ENCODE measurements at regions not wholly inside any gene's neighbourhood (a gene's known extent, or its start where the extent isn't known, plus 50 kb on each side); places are given as distances from the start of the nearest gene placed in this dataset.

- TF ChIP-seq EZH2 (IDR thresholded peaks at IDR 0.05; ENCODE audit: borderline replicate concordance, low read length), result no peak
- H3F3A ChIP-seq (ENCODE audit: insufficient read depth, low read length), result no peaks in the 10 kb centered on the region
- no peak overlapping the region for H3K27ac ChIP-seq (ENCODE audit: low read depth, low read length, poor library complexity, severe bottlenecking)
Measured at GRCh38 chr1:55559842-55560241, 344.7 kb upstream of the USP24 start.

GRCh38 chr1:55559161-55559611, 344.0 kb upstream of the USP24 start:
- no peak overlapping the region for H3K4me3 ChIP-seq (ENCODE audit: low read depth, low read length, poor library complexity, severe bottlenecking)
- H3K4me1 ChIP-seq (ENCODE audit: insufficient read depth, low read length, severe bottlenecking), result no peaks in the 10 kb centered on the region
- no peaks in the 10 kb centered on the region for H3K36me3 ChIP-seq (ENCODE audit: insufficient read depth, low read length)
- H2AFZ ChIP-seq (ENCODE audit: low read length), result no peak overlapping the region
- no peak for TF ChIP-seq CTCF (IDR thresholded peaks at IDR 0.05; ENCODE audit: low read length)
- TF ChIP-seq EZH2 (IDR thresholded peaks at IDR 0.05; ENCODE audit: borderline replicate concordance, low read length), result no peak
- no peaks in the 10 kb centered on the region for H3K9me3 ChIP-seq (ENCODE audit: low read length)
- no peaks in the 10 kb centered on the region for H3F3A ChIP-seq (ENCODE audit: insufficient read depth, low read length)
- no peaks in the 10 kb centered on the region for H3K27me3 ChIP-seq (ENCODE audit: insufficient read depth, low read length)
- no peaks in the 10 kb centered on the region for H3K9me2 ChIP-seq (ENCODE audit: low read depth, low read length)
- no peak overlapping the region for H3K9ac ChIP-seq (ENCODE audit: low read length)
- no peaks in the 10 kb centered on the region for H4K20me1 ChIP-seq (ENCODE audit: insufficient read depth, low read length)
- H3K4me2 ChIP-seq (ENCODE audit: low read length), result no peak overlapping the region
- H3K79me2 ChIP-seq (ENCODE audit: insufficient read depth, low read length), result no peaks in the 10 kb centered on the region
- no peak overlapping the region for H3K27ac ChIP-seq (ENCODE audit: low read depth, low read length, poor library complexity, severe bottlenecking)

More at GRCh38 chr1:55559842-55560241, 344.7 kb upstream of the USP24 start:
- Histone ChIP-seq H3K27me3 (ENCODE audit: insufficient read depth, low read length) (no peaks in the 10 kb centered on the region), H3K79me2 (ENCODE audit: insufficient read depth, low read length) (no peaks in the 10 kb centered on the region), H3K9me3 (ENCODE audit: low read length) (no peaks in the 10 kb centered on the region), H3K4me2 (ENCODE audit: low read length) (no peak overlapping the region), H3K36me3 (ENCODE audit: insufficient read depth, low read length) (no peaks in the 10 kb centered on the region), H2AFZ (ENCODE audit: low read length) (no peak overlapping the region), H3K9ac (ENCODE audit: low read length) (no peak overlapping the region), H4K20me1 (ENCODE audit: insufficient read depth, low read length) (no peaks in the 10 kb centered on the region), H3K4me3 (ENCODE audit: low read depth, low read length, poor library complexity, severe bottlenecking) (no peak overlapping the region), H3K9me2 (ENCODE audit: low read depth, low read length) (no peaks in the 10 kb centered on the region), H3K4me1 (ENCODE audit: insufficient read depth, low read length, severe bottlenecking) (no peaks in the 10 kb centered on the region)

- H3K9me3 ChIP-seq (ENCODE audit: low read length), result no peaks in the 10 kb centered on the region
- no peak overlapping the region for H3K9ac ChIP-seq (ENCODE audit: low read length)
- no peaks in the 10 kb centered on the region for H3K36me3 ChIP-seq (ENCODE audit: insufficient read depth, low read length)
- H3F3A ChIP-seq (ENCODE audit: insufficient read depth, low read length), result no peaks in the 10 kb centered on the region
- no peak overlapping the region for H2AFZ ChIP-seq (ENCODE audit: low read length)
- no peaks in the 10 kb centered on the region for H3K4me1 ChIP-seq (ENCODE audit: insufficient read depth, low read length, severe bottlenecking)
- no peaks in the 10 kb centered on the region for H3K9me2 ChIP-seq (ENCODE audit: low read depth, low read length)
- H3K27me3 ChIP-seq (ENCODE audit: insufficient read depth, low read length), result no peaks in the 10 kb centered on the region
- H3K4me3 ChIP-seq (ENCODE audit: low read depth, low read length, poor library complexity, severe bottlenecking), result no peak overlapping the region
- H3K79me2 ChIP-seq (ENCODE audit: insufficient read depth, low read length), result no peaks in the 10 kb centered on the region
- no peak overlapping the region for H3K4me2 ChIP-seq (ENCODE audit: low read length)
- TF ChIP-seq CTCF (IDR thresholded peaks at IDR 0.05; ENCODE audit: low read length) (no peak), EZH2 (IDR thresholded peaks at IDR 0.05; ENCODE audit: borderline replicate concordance, low read length) (no peak)
- no peak overlapping the region for H3K27ac ChIP-seq (ENCODE audit: low read depth, low read length, poor library complexity, severe bottlenecking)
- no peaks in the 10 kb centered on the region for H4K20me1 ChIP-seq (ENCODE audit: insufficient read depth, low read length)
Measured at GRCh38 chr1:55558515-55558914, 343.4 kb upstream of the USP24 start.

- H3K4me1 ChIP-seq (ENCODE audit: insufficient read depth, low read length, severe bottlenecking), result no peaks in the 10 kb centered on the region
- no peaks in the 10 kb centered on the region for H3K9me3 ChIP-seq (ENCODE audit: low read length)
- no peak for TF ChIP-seq EZH2 (IDR thresholded peaks at IDR 0.05; ENCODE audit: borderline replicate concordance, low read length)
- TF ChIP-seq CTCF (IDR thresholded peaks at IDR 0.05; ENCODE audit: low read length), result no peak
- H3K36me3 ChIP-seq (ENCODE audit: insufficient read depth, low read length), result no peaks in the 10 kb centered on the region
- H4K20me1 ChIP-seq (ENCODE audit: insufficient read depth, low read length), result no peaks in the 10 kb centered on the region
- H3K79me2 ChIP-seq (ENCODE audit: insufficient read depth, low read length), result no peaks in the 10 kb centered on the region
- H3K4me3 ChIP-seq (ENCODE audit: low read depth, low read length, poor library complexity, severe bottlenecking), result no peak overlapping the region
- no peak overlapping the region for H2AFZ ChIP-seq (ENCODE audit: low read length)
- H3K4me2 ChIP-seq (ENCODE audit: low read length), result no peak overlapping the region
- H3K27ac ChIP-seq (ENCODE audit: low read depth, low read length, poor library complexity, severe bottlenecking), result no peak overlapping the region
- no peaks in the 10 kb centered on the region for H3K9me2 ChIP-seq (ENCODE audit: low read depth, low read length)
- H3F3A ChIP-seq (ENCODE audit: insufficient read depth, low read length), result no peaks in the 10 kb centered on the region
- H3K9ac ChIP-seq (ENCODE audit: low read length), result no peak overlapping the region
- no peaks in the 10 kb centered on the region for H3K27me3 ChIP-seq (ENCODE audit: insufficient read depth, low read length)
Measured at GRCh38 chr1:55555956-55556725, 341.0 kb upstream of the USP24 start.
